Activated gamma-delta T cell treated with anti-CD3 and anti-CD28 coated beads, Interleukin-2, amount 50 U/mL, for 16 hours (primary cell): ENCODE measurements at regions not wholly inside any gene's neighbourhood (a gene's known extent, or its start where the extent isn't known, plus 50 kb on each side); places are given as distances from the start of the nearest gene placed in this dataset.
"Not testable (repeated sequence)": the region's sequence is repeated elsewhere in the genome, so short reads cannot be mapped to it uniquely, and the experiment has no call there.

ENCODE experiments used
- DNase-seq: peaks from one replicate; pipeline ENCODE4 v3.0.0-alpha.2; 2020; ENCODE audit warnings: low read depth

- DNase-seq: no peak
These were observed 100.4 kb downstream of the CD83 start for GRCh38 chr6:14217728-14218518.

- no peak for DNase-seq
These were observed 100.9 kb downstream of the CD83 start for GRCh38 chr6:14218519-14218800.

- no peak for DNase-seq
These were observed 104.2 kb downstream of the CD83 start for GRCh38 chr6:14221564-14222279.

- no peak for DNase-seq
These were observed 105.4 kb downstream of the CD83 start for GRCh38 chr6:14222956-14223355.

GRCh38 chr6:14224359-14225103, 107.0 kb downstream of the CD83 start:
- DNase-seq: no peak

- DNase-seq: no peak
These were observed 108.6 kb downstream of the CD83 start for GRCh38 chr6:14226051-14226660.

- no peak for DNase-seq
These were observed 111.0 kb downstream of the CD83 start for GRCh38 chr6:14228571-14228970.

- no peak for DNase-seq
These were observed 113.5 kb downstream of the CD83 start for GRCh38 chr6:14231071-14231483.

- no peak for DNase-seq
These were observed 114.1 kb downstream of the CD83 start for GRCh38 chr6:14231501-14232280.

GRCh38 chr6:14232889-14233288, 115.3 kb downstream of the CD83 start:
- DNase-seq: no peak

- no peak for DNase-seq
These were observed 118.2 kb downstream of the CD83 start for GRCh38 chr6:14235653-14236356.

GRCh38 chr6:14239097-14239496, 121.5 kb downstream of the CD83 start:
- no peak for DNase-seq

GRCh38 chr6:14240411-14241166, 123.0 kb downstream of the CD83 start:
- no peak for DNase-seq

GRCh38 chr6:14241255-14242070, 123.9 kb downstream of the CD83 start:
- no peak for DNase-seq

GRCh38 chr6:14242912-14243311, 125.3 kb downstream of the CD83 start:
- not testable (repeated sequence) for DNase-seq

GRCh38 chr6:14243597-14243996, 126.0 kb downstream of the CD83 start:
- DNase-seq: no peak

- DNase-seq: no peak
These were observed 129.3 kb downstream of the CD83 start for GRCh38 chr6:14246876-14247275.

GRCh38 chr6:14250573-14250972, 133.0 kb downstream of the CD83 start:
- no peak for DNase-seq

- DNase-seq: no peak
These were observed 134.8 kb downstream of the CD83 start for GRCh38 chr6:14252271-14252850.
